ENCODE measurements at regions not wholly inside any gene's neighbourhood (a gene's known extent, or its start where the extent isn't known, plus 50 kb on each side); places are given as distances from the start of the nearest gene placed in this dataset.

DNA sequence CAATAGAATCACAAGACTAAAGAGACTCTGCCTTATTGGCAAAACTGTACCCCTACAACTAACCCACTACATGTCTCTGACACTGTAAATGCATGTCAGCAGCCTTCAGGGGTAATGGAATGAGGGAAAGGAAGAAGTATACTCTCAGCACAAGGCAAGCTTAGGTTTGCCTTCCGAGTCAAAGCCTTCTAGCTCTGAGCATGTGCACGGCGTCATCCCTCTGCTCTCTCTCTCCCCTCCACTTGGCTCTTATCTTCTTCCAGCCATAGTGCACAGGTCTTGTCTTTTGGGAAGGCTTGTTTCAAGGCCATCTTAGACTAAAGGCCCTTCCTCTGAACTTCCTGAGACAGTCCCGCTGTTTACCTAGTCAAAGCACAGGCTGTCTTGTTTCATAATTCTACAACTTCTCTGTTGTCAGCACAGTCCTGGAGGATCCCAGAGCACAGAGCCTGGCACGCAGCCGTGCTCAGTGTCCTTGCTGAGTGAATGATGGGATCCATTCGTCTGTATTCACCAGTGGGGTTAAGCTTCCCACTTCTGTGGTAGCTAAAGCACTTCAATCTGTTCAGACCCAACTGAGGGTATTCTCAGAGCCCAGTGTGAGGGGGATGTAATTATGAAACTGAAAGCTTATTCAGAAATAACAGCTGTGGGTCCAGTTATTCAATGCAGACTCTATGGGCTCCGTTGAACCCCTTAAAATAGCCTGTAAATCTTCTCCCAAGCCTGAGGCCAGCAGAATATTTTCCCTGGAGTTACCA lies 166.5 kb upstream of the PLD5 start:
- in situ Hi-C loops (cut with MboI) (no loop called here), intact Hi-C loops (cut with micrococcal nuclease) (no loop called here)
- Histone ChIP-seq H3K27me3 (ENCODE audit: control insufficient read depth in 2 of 2, insufficient read depth in 2 of 2, low read length in 2 of 2) (no peaks in the 10 kb centered on the region), H3K9ac (ENCODE audit: insufficient read depth in 1 of 2, low read depth in 2 of 2, low read length in 2 of 2) (no peak overlapping the region), H3K79me2 (ENCODE audit: control insufficient read depth, insufficient read depth, low read length) (no peaks in the 10 kb centered on the region), H3K4me2 (ENCODE audit: insufficient read depth, low read length) (no peak overlapping the region), H3K4me3 (no peak overlapping the region), H3K27ac (ENCODE audit: extremely low read depth, low read depth, low read length) (no peak overlapping the region), H2AFZ (ENCODE audit: low read depth, low read length) (no peak overlapping the region), H3K4me1 (replicated peaks in 1 of 2; ENCODE audit: control insufficient read depth in 2 of 2, insufficient read depth in 2 of 2, low read length in 2 of 2) (no peaks in the 10 kb centered on the region), H3K36me3 (ENCODE audit: control insufficient read depth, insufficient read depth, low read length) (no peaks in the 10 kb centered on the region), H4K20me1 (replicated peaks; ENCODE audit: control insufficient read depth, insufficient read depth, low read length) (no peaks in the 10 kb centered on the region), H3K9me1 (ENCODE audit: control insufficient read depth, insufficient read depth, low read length) (no peaks in the 10 kb centered on the region), H3K9me3 (replicated peaks; ENCODE audit: control insufficient read depth, insufficient read depth, low read depth, low read length) (peaks cover 2% of the 10 kb centered on the region; the same call in 1 of the 2 replicates)
- no peak for ATAC-seq
- WGBS (ENCODE audit: insufficient coverage, low coverage, missing lambda C conversion rate), result 1% methylated on average over 8 of the region's 8 CpGs
- ChIA-PET CTCF (ENCODE audit: low intra/inter-chr PET ratio) (no interaction called here), POLR2A (interaction anchor here (0.7 kb wide), 1 partner anchor 1058 kb away, joined by 3 read pairs; no protein-coding TSS in a partner anchor)
- DNase-seq (ENCODE audit: extremely low read depth in 1 of 4, low spot score in 3 of 4), result no peak
- no TSS peak for BruUV-seq (replicated peaks)
- FAIRE-seq, result no peak
- TF ChIP-seq SMARCE1 (IDR thresholded peaks at IDR 0.05), result no peak
- TF ChIP-seq SAFB2 (IDR thresholded peaks at IDR 0.05; ENCODE audit: borderline replicate concordance, low read depth, low read length, severe bottlenecking), result no peak
- TF ChIP-seq SRF (CRISPR knock-in tag; IDR thresholded peaks at IDR 0.05), result no peak
- TF ChIP-seq PHF21A (IDR thresholded peaks at IDR 0.05; ENCODE audit: borderline replicate concordance, low read depth), result no peak
- TF ChIP-seq, protein P1, sequence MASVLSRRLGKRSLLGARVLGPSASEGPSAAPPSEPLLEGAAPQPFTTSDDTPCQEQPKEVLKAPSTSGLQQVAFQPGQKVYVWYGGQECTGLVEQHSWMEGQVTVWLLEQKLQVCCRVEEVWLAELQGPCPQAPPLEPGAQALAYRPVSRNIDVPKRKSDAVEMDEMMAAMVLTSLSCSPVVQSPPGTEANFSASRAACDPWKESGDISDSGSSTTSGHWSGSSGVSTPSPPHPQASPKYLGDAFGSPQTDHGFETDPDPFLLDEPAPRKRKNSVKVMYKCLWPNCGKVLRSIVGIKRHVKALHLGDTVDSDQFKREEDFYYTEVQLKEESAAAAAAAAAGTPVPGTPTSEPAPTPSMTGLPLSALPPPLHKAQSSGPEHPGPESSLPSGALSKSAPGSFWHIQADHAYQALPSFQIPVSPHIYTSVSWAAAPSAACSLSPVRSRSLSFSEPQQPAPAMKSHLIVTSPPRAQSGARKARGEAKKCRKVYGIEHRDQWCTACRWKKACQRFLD (CRISPR knock-in tag; IDR thresholded peaks at IDR 0.05), result no peak
- TF ChIP-seq GTF2E2 (tag; IDR thresholded peaks at IDR 0.05), result no peak
- TF ChIP-seq MIER1 (IDR thresholded peaks at IDR 0.05; ENCODE audit: low read depth), result no peak
- no peak for TF ChIP-seq YBX1 (IDR thresholded peaks at IDR 0.05)
- TF ChIP-seq SMARCB1 (IDR thresholded peaks at IDR 0.05; ENCODE audit: insufficient read length, low read depth), result no peak
- TF ChIP-seq FOXP1 (CRISPR knock-in tag; IDR thresholded peaks at IDR 0.05), result no peak
- no peak for TF ChIP-seq ZNF282 (CRISPR knock-in tag; IDR thresholded peaks at IDR 0.05)
- TF ChIP-seq, protein P2, sequence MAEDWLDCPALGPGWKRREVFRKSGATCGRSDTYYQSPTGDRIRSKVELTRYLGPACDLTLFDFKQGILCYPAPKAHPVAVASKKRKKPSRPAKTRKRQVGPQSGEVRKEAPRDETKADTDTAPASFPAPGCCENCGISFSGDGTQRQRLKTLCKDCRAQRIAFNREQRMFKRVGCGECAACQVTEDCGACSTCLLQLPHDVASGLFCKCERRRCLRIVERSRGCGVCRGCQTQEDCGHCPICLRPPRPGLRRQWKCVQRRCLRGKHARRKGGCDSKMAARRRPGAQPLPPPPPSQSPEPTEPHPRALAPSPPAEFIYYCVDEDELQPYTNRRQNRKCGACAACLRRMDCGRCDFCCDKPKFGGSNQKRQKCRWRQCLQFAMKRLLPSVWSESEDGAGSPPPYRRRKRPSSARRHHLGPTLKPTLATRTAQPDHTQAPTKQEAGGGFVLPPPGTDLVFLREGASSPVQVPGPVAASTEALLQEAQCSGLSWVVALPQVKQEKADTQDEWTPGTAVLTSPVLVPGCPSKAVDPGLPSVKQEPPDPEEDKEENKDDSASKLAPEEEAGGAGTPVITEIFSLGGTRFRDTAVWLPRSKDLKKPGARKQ (CRISPR knock-in tag; IDR thresholded peaks at IDR 0.05), result no peak
- no peak for TF ChIP-seq SMAD2 (IDR thresholded peaks at IDR 0.05; ENCODE audit: low read depth, low read length)
- no peak for TF ChIP-seq ATF1 (CRISPR knock-in tag; IDR thresholded peaks at IDR 0.05)
- TF ChIP-seq ATF1 (tag; IDR thresholded peaks at IDR 0.05), result no peak
- TF ChIP-seq ZNF586 (CRISPR knock-in tag; conservative IDR thresholded peaks at IDR 0.05), result no peak
- no peak for TF ChIP-seq GABPB1 (CRISPR knock-in tag; IDR thresholded peaks at IDR 0.05)

All from K562 (cell line).